Neural cell (in vitro differentiated cells): ENCODE measurements at regions not wholly inside any gene's neighbourhood (a gene's known extent, or its start where the extent isn't known, plus 50 kb on each side); places are given as distances from the start of the nearest gene placed in this dataset.

Experiments
- CTCF ChIP-seq: fragments of 450-650 bp; IDR thresholded peaks from 2 replicates; pipeline ENCODE4 v1.5.1; 2014; ENCODE audit warnings: antibody characterized with exemption, mild to moderate bottlenecking, moderate library complexity; ENCODE audit not compliant: poor library complexity, severe bottlenecking
- EP300 ChIP-seq: fragments of 450-650 bp; conservative IDR thresholded peaks from 2 replicates; pipeline ENCODE4 v1.6.1; 2014; ENCODE audit warnings: antibody characterized with exemption, mild to moderate bottlenecking, moderate library complexity; ENCODE audit not compliant: poor library complexity, severe bottlenecking
- EZH2 ChIP-seq: fragments of 200-600, 300-800 bp; shearing (Covaris generic), sonication (generic); IDR thresholded peaks from 2 replicates; pipeline ENCODE4 v1.6.1; 2014; ENCODE audit warnings: antibody characterized with exemption, low read length, borderline replicate concordance, mild to moderate bottlenecking; ENCODE audit not compliant: insufficient read depth, poor library complexity, severe bottlenecking
- POLR2AphosphoS5 ChIP-seq: IDR thresholded peaks from 2 replicates; pipeline ENCODE4 v1.6.1; 2012
- RAD21 ChIP-seq: fragments of 450-650 bp; conservative IDR thresholded peaks from 2 replicates; pipeline ENCODE4 v1.6.1; 2014; ENCODE audit warnings: antibody characterized with exemption, mild to moderate bottlenecking, moderate library complexity
- REST ChIP-seq: IDR thresholded peaks from 2 replicates; pipeline ENCODE4 v1.6.1; 2012; ENCODE audit warnings: borderline replicate concordance
- SMC3 ChIP-seq: fragments of 450-650 bp; conservative IDR thresholded peaks from 2 replicates; pipeline ENCODE4 v1.6.1; 2014; ENCODE audit warnings: antibody characterized with exemption, mild to moderate bottlenecking, moderate library complexity; ENCODE audit not compliant: poor library complexity
- TAF1 ChIP-seq: IDR thresholded peaks from 2 replicates; pipeline ENCODE4 v1.6.1; 2012; ENCODE audit warnings: low read depth

- TF ChIP-seq CTCF (no peak), POLR2AphosphoS5 (no peak), REST (no peak), TAF1 (no peak), SMC3 (no peak), EZH2 (no peak), RAD21 (no peak), EP300 (no peak)
Observed at GRCh38 chr2:176844461-176844860, 368.1 kb upstream of the HNRNPA3 start.
